Heart left ventricle (tissue), 16 donors: ENCODE measurements at regions not wholly inside any gene's neighbourhood (a gene's known extent, or its start where the extent isn't known, plus 50 kb on each side); places are given as distances from the start of the nearest gene placed in this dataset.
A peak's percentile ranks its signal among the peaks of the same experiment; 100 is the strongest.
"Not testable (repeated sequence)": the region's sequence is repeated elsewhere in the genome, so short reads cannot be mapped to it uniquely, and the experiment has no call there.

ENCODE experiments used
- ATAC-seq, 4 donors: fragments of 200-7000 bp; cut with Tn5 transposase; one replicate each; pipeline ENCODE4 v1.9.1; 2020 to 2022; ENCODE audit warnings: moderate library complexity in 4 of 4, mild to moderate bottlenecking in 3 of 4, moderate number of reproducible peaks in 1 of 4
- DNase-seq, 5 donors: peaks; one replicate each; pipeline ENCODE4 v3.0.0-alpha.2; 2020
- H3K27ac ChIP-seq, 12 donors: fragments of 200-600 bp; sonication (generic) in 4 of 12; one replicate each; pipeline versions ENCODE4 v1.5.0 to v1.8.0; 2016 to 2022; ENCODE audit warnings: mild to moderate bottlenecking in 2 of 12
- H3K27me3 ChIP-seq, 9 donors: fragments of 200-600 bp; sonication (generic) in 2 of 9; one replicate each; pipeline versions ENCODE4 v1.5.1 to v1.8.0; 2016 to 2022; ENCODE audit warnings: mild to moderate bottlenecking in 3 of 9
- H3K36me3 ChIP-seq, 9 donors: fragments of 200-600 bp; sonication (generic) in 2 of 9; one replicate each; pipeline versions ENCODE4 v1.5.0 to v1.8.0; 2018 to 2022; ENCODE audit warnings: mild to moderate bottlenecking in 2 of 9
- H3K4me1 ChIP-seq, 12 donors: fragments of 200-600 bp; sonication (generic) in 4 of 12; one replicate each; pipeline versions ENCODE4 v1.5.0 to v1.8.0; 2016 to 2022; ENCODE audit warnings: mild to moderate bottlenecking in 3 of 12
- H3K4me3 ChIP-seq, 12 donors: fragments of 200-600 bp; sonication (generic) in 4 of 12; one replicate each; pipeline versions ENCODE4 v1.5.0 to v1.8.0; 2017 to 2022; ENCODE audit warnings: mild to moderate bottlenecking in 9 of 12, moderate library complexity in 4 of 12
- H3K9me3 ChIP-seq, 12 donors: fragments of 200-600 bp; sonication (generic) in 4 of 12; one replicate each; pipeline versions ENCODE4 v1.5.0 to v1.8.0; 2016 to 2022; ENCODE audit warnings: mild to moderate bottlenecking in 1 of 12
- CTCF ChIP-seq, 12 donors: fragments of 200-600 bp; sonication (generic) in 4 of 12; IDR thresholded peaks; one replicate each; pipeline versions ENCODE4 v1.5.0 to v1.8.0; 2018 to 2022; ENCODE audit warnings: antibody characterized with exemption in 12 of 12, mild to moderate bottlenecking in 5 of 12
- POLR2A ChIP-seq, 2 donors: fragments of 450-650 bp; IDR thresholded peaks; one replicate each; pipeline ENCODE4 v1.6.1; 2017; ENCODE audit warnings: antibody characterized with exemption in 2 of 2, mild to moderate bottlenecking in 2 of 2, moderate library complexity in 2 of 2
- WGBS, 4 donors: extraction: QIAGEN DNeasy Blood & Tissue Kit in 2 of 4; methylation state at CpG; one replicate each; pipeline versions ENCODE4 v1.1.5 to v1.1.7; 2013 to 2018; 5-methylcytosine and 5-hydroxymethylcytosine counted together
- intact Hi-C, 10 donors: fragments of 100-400 bp; cut with DNase I; formaldehyde crosslinking; loops; one replicate each; pipeline versions ENCODE4 v1.11.1 to v1.14.2; 2022
- donor health status: ischemic (EF 13 %, LVEDD 7.1; RV severe dilation, severe dysfunction).
- donor health status: healthy with polysubstance abuse.
- donor health status: DM: no; HTN: yes; CAD: no.
- donor health status: DM: no; HTN: no; CAD: no.
- donor health status: ischemic (EF 25% LVEDD 6.9; RV normal size, moderate dysfunction).
- donor health status: ischemic (EF 25% LVEDD 5.7; RV mildly dilated, moderate dysfunction).
- donor health status: healthy.
- donor health status: DM: yes; HTN: yes; CAD: no.
- donor health status: ischemic (EF 35%, LVEDD 5.7; RV mildly dilated, moderate dysfunction).
- donor health status: nonischemic (EF 11% LVEDD 7.7; RV severe dilation, severe dysfunction).
- donor health status: DM: yes; HTN: yes; CAD: no.
- donor health status: PGD.
- donor health status: ischemic (EF 29% LVEDD 5.4; RV normal size, mild dysfunction).
- donor health status: nonischemic (EF 23%, LVEDD 6.1; RV moderate dilation, normal function).

GRCh38 chr20:53776858-53777257 lies 183.2 kb upstream of the ZNF217 start:
- peaks cover 0 to 17% (median 3%) of the 10 kb centered on the region in 12 donors for H3K4me1 ChIP-seq
- no peak for TF ChIP-seq CTCF (IDR thresholded peaks at IDR 0.05)
- no peaks in the 10 kb centered on the region for H3K36me3 ChIP-seq
- DNase-seq: no peak
- 82 to 98% (median 95%) methylated on average over 5 of the region's 5 CpGs for WGBS, 4 donors
- H3K27ac ChIP-seq: no peak overlapping the region
- no peak for ATAC-seq
- H3K27me3 ChIP-seq: no peaks in the 10 kb centered on the region
- H3K4me3 ChIP-seq: no peak overlapping the region
- intact Hi-C loops: no loop called here
- no peaks in the 10 kb centered on the region for H3K9me3 ChIP-seq

- TF ChIP-seq POLR2A (IDR thresholded peaks at IDR 0.05) (no peak), CTCF (IDR thresholded peaks at IDR 0.05) (no peak)
- peak in 2 of 5 donors; percentile 28 to 32 for DNase-seq
- no peak overlapping the region for H3K4me3 ChIP-seq
- peaks cover 0 to 17% (median 3%) of the 10 kb centered on the region in 12 donors for H3K4me1 ChIP-seq
- H3K27ac ChIP-seq: peak overlapping the region in 10 of 12 donors; percentile 9 to 77 (median 59)
- WGBS, 4 donors: 52 to 61% (median 55%) methylated on average over 9 of the region's 9 CpGs
- ATAC-seq: peak; percentile 31 to 81 (median 58)
- no peaks in the 10 kb centered on the region for H3K36me3 ChIP-seq
- H3K9me3 ChIP-seq: no peaks in the 10 kb centered on the region
- H3K27me3 ChIP-seq: no peaks in the 10 kb centered on the region
- intact Hi-C loops: no loop called here
These were observed 181.0 kb upstream of the ZNF217 start for GRCh38 chr20:53774461-53775203.

- intact Hi-C loops: no loop called here
- Histone ChIP-seq H3K27me3 (no peaks in the 10 kb centered on the region), H3K36me3 (no peaks in the 10 kb centered on the region), H3K4me1 (peaks cover 0 to 17% (median 3%) of the 10 kb centered on the region in 12 donors), H3K9me3 (no peaks in the 10 kb centered on the region), H3K27ac (peak overlapping the region in 11 of 12 donors; percentile 0 to 77 (median 57)), H3K4me3 (no peak overlapping the region)
- TF ChIP-seq CTCF (IDR thresholded peaks at IDR 0.05) (no peak), POLR2A (IDR thresholded peaks at IDR 0.05) (no peak)
- DNase-seq: no peak
- ATAC-seq: peak in 3 of 4 donors; percentile 24 to 83 (median 68)
- 39 to 50% (median 40%) methylated on average over 1 of the region's 1 CpG for WGBS, 4 donors
These were observed 180.3 kb upstream of the ZNF217 start for GRCh38 chr20:53773792-53774401.

- 90 to 92% (median 92%) methylated on average over 10 of the region's 10 CpGs for WGBS, 4 donors
- Histone ChIP-seq H3K27ac (peak overlapping the region in 9 of 12 donors; percentile 0 to 77 (median 55)), H3K4me1 (peaks cover 0 to 17% (median 3%) of the 10 kb centered on the region in 12 donors)
- DNase-seq, intact Hi-C loops, H3K36me3 ChIP-seq, ATAC-seq, H3K27me3 ChIP-seq, H3K9me3 ChIP-seq, H3K4me3 ChIP-seq: not testable (repeated sequence)
These were observed 179.6 kb upstream of the ZNF217 start for GRCh38 chr20:53773066-53773791.
